ENCODE measurements at regions not wholly inside any gene's neighbourhood (a gene's known extent, or its start where the extent isn't known, plus 50 kb on each side); places are given as distances from the start of the nearest gene placed in this dataset.

GRCh38 chr16:85170590-85171003 is 58.3 kb upstream of the CIBAR2 start:
- Histone ChIP-seq H2AK5ac (ENCODE audit: insufficient read length, low read length) (no peak overlapping the region), H4K5ac (ENCODE audit: insufficient read length, low read depth, low read length) (no peak overlapping the region), H3K23ac (ENCODE audit: insufficient read length, low read depth, low read length) (no peak overlapping the region), H3K9ac (ENCODE audit: extremely low read depth, insufficient read length, low read length) (no peak overlapping the region), H2BK15ac (ENCODE audit: low read depth, low read length) (no peak overlapping the region), H4K91ac (ENCODE audit: insufficient read length, low read depth, low read length) (no peak overlapping the region), H4K8ac (replicated peaks; ENCODE audit: insufficient read length, low read depth, low read length) (no peak overlapping the region), H3K9me3 (ENCODE audit: control insufficient read depth, low read depth, low read length) (no peaks in the 10 kb centered on the region), H3K4me2 (ENCODE audit: insufficient read depth, insufficient read length, low read length) (no peak overlapping the region), H2BK12ac (ENCODE audit: insufficient read length, low read depth, low read length) (no peak overlapping the region), H3K79me2 (ENCODE audit: insufficient read depth, low read length) (peaks cover 3% of the 10 kb centered on the region; the same call in 1 of the 2 replicates), H2BK5ac (ENCODE audit: insufficient read length, low read length) (no peak overlapping the region), H2BK20ac (ENCODE audit: low read depth, low read length, poor library complexity, severe bottlenecking) (no peak overlapping the region), H3T11ph (ENCODE audit: low read length) (no peak overlapping the region), H3K27me3 (ENCODE audit: insufficient read depth, low read length) (no peaks in the 10 kb centered on the region; the same call in 1 of the 2 replicates), H4K20me1 (ENCODE audit: control insufficient read depth, insufficient read depth, insufficient read length) (no peaks in the 10 kb centered on the region), H3K23me2 (ENCODE audit: insufficient read length, low read depth, low read length, poor library complexity, severe bottlenecking) (peaks cover 4% of the 10 kb centered on the region), H3K14ac (ENCODE audit: insufficient read depth, low read length) (no peak overlapping the region), H3K4ac (ENCODE audit: low read depth, low read length) (no peak overlapping the region), H3K18ac (ENCODE audit: insufficient read length, low read depth, low read length) (no peak overlapping the region), H3K56ac (ENCODE audit: insufficient read length, low read depth, low read length) (no peak overlapping the region), H3K4me1 (ENCODE audit: insufficient read depth, low read length) (peaks cover 10% of the 10 kb centered on the region; the same call in 1 of the 2 replicates), H3K79me1 (ENCODE audit: insufficient read depth, low read depth, low read length, poor library complexity, severe bottlenecking) (no peaks in the 10 kb centered on the region), H3K27ac (ENCODE audit: insufficient read length, low read depth, low read length) (no peak overlapping the region), H2BK120ac (ENCODE audit: low read depth, low read length, poor library complexity, severe bottlenecking) (no peak overlapping the region), H2AFZ (ENCODE audit: low read length) (no peak overlapping the region)
- no peak overlapping the region for H3K27ac Mint-ChIP-seq
- peak overlapping the region; percentile 51 to 75 for H3K4me3 Mint-ChIP-seq
- TF ChIP-seq, protein P1, sequence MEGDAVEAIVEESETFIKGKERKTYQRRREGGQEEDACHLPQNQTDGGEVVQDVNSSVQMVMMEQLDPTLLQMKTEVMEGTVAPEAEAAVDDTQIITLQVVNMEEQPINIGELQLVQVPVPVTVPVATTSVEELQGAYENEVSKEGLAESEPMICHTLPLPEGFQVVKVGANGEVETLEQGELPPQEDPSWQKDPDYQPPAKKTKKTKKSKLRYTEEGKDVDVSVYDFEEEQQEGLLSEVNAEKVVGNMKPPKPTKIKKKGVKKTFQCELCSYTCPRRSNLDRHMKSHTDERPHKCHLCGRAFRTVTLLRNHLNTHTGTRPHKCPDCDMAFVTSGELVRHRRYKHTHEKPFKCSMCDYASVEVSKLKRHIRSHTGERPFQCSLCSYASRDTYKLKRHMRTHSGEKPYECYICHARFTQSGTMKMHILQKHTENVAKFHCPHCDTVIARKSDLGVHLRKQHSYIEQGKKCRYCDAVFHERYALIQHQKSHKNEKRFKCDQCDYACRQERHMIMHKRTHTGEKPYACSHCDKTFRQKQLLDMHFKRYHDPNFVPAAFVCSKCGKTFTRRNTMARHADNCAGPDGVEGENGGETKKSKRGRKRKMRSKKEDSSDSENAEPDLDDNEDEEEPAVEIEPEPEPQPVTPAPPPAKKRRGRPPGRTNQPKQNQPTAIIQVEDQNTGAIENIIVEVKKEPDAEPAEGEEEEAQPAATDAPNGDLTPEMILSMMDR (conservative IDR thresholded peaks at IDR 0.05): no peak
- H3K27me3 Mint-ChIP-seq (ENCODE audit: low read depth): peaks cover 34% of the 10 kb centered on the region
- no CpG with 5 or more reads among the region's 23 CpGs for WGBS (ENCODE audit: extremely low coverage, insufficient read length, low lambda C conversion rate)
- H3K36me3 Mint-ChIP-seq (ENCODE audit: insufficient read depth in 1 of 3, low read depth in 3 of 3): peaks cover 4 to 8% (median 8%) of the 10 kb centered on the region in 3 experiments; a peak in 5 of 7 replicates
- no peaks in the 10 kb centered on the region; a peak in 1 of 5 replicates for H3K9me3 Mint-ChIP-seq
- H3K4me1 Mint-ChIP-seq: peaks cover 51 to 66% of the 10 kb centered on the region in 2 experiments
- DNase-seq: no peak

Measured in H9 (cell line).